Vagina (tissue), 2 donors: ENCODE measurements at regions not wholly inside any gene's neighbourhood (a gene's known extent, or its start where the extent isn't known, plus 50 kb on each side); places are given as distances from the start of the nearest gene placed in this dataset.

Source experiments
- DNase-seq, 2 donors: peaks; one replicate each; pipeline ENCODE4 v3.0.0-alpha.2; 2017; ENCODE audit errors: extremely low spot score in 2 of 2
- H3K27ac ChIP-seq: fragments of 200-600 bp; sonication (generic); one replicate; pipeline ENCODE4 v1.5.1; 2019
- H3K27me3 ChIP-seq: fragments of 200-600 bp; sonication (generic); one replicate; pipeline ENCODE4 v1.5.1; 2019
- H3K36me3 ChIP-seq, 2 donors: fragments of 200-600 bp; sonication (generic); one replicate each; pipeline ENCODE4 v1.5.1; 2017 to 2019
- H3K4me1 ChIP-seq: fragments of 200-600 bp; sonication (generic); one replicate; pipeline ENCODE4 v1.5.1; 2019
- H3K4me3 ChIP-seq, 2 donors: fragments of 200-600 bp; sonication (generic); 1 replicate in 1 of 2; 2 replicates in 1 of 2; pipeline ENCODE4 v1.5.1; 2016 to 2019
- H3K9me3 ChIP-seq: fragments of 200-600 bp; sonication (generic); one replicate; pipeline ENCODE4 v1.5.1; 2019
- CTCF ChIP-seq, 3 experiments: fragments of 450-650 bp in 2 of 3; fragments of 200-600 bp in 1 of 3; sonication (generic) in 1 of 3; IDR thresholded peaks; one replicate each; pipeline ENCODE4 v1.5.1; 2017 to 2019; ENCODE audit warnings: antibody characterized with exemption in 3 of 3, mild to moderate bottlenecking in 2 of 3, moderate library complexity in 2 of 3
- POLR2A ChIP-seq, 2 donors: fragments of 450-650 bp; IDR thresholded peaks; one replicate each; pipeline ENCODE4 v1.6.1; 2017; ENCODE audit warnings: antibody characterized with exemption in 2 of 2, mild to moderate bottlenecking in 2 of 2, moderate library complexity in 2 of 2
- POLR2AphosphoS5 ChIP-seq, 2 donors: sonication (generic); formaldehyde crosslinking; IDR thresholded peaks; one replicate each; pipeline ENCODE4 v1.9.0; 2017; ENCODE audit warnings: antibody characterized with exemption in 2 of 2, mild to moderate bottlenecking in 2 of 2, low read depth in 1 of 2; ENCODE audit not compliant: insufficient read depth in 1 of 2
- intact Hi-C: fragments of 100-400 bp; cut with DNase I; formaldehyde crosslinking; loops from one replicate; pipeline ENCODE4 v1.15.1; 2023

DNA sequence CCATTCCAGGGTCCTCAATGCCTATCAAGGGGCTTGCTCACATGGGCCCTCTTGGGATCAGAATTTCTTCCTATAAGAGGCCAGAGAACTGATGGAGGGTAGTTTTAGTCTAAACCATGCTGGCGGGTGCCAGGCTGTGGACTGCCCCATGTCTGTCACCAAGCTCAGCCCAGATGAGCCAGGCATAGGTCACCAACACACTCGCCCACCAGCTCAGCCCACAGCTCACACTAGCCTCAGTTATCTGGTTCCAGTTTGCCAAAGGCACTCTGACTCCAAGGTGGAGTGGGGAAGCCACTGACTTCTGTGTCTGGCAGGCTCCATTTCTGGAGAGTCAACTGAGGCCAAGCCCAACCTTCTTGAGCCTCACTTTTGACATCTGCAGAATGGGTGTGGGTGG, 50.7 kb upstream of the INSYN1 start:
- DNase-seq = no peak
- Histone ChIP-seq H3K9me3 (no peaks in the 10 kb centered on the region), H3K27ac (no peak overlapping the region), H3K4me1 (peaks cover 28% of the 10 kb centered on the region), H3K36me3 (no peaks in the 10 kb centered on the region), H3K4me3 (no peak overlapping the region), H3K27me3 (no peaks in the 10 kb centered on the region)
- intact Hi-C loops = loop anchor here (5.0 kb wide), 1 partner anchor 1237 kb away; no protein-coding TSS in a partner anchor
- TF ChIP-seq POLR2AphosphoS5 (IDR thresholded peaks at IDR 0.05; ENCODE audit: insufficient read depth in 1 of 2, low read depth in 1 of 2) (no peak), CTCF (IDR thresholded peaks at IDR 0.05) (no peak), POLR2A (IDR thresholded peaks at IDR 0.05) (no peak)

DNA sequence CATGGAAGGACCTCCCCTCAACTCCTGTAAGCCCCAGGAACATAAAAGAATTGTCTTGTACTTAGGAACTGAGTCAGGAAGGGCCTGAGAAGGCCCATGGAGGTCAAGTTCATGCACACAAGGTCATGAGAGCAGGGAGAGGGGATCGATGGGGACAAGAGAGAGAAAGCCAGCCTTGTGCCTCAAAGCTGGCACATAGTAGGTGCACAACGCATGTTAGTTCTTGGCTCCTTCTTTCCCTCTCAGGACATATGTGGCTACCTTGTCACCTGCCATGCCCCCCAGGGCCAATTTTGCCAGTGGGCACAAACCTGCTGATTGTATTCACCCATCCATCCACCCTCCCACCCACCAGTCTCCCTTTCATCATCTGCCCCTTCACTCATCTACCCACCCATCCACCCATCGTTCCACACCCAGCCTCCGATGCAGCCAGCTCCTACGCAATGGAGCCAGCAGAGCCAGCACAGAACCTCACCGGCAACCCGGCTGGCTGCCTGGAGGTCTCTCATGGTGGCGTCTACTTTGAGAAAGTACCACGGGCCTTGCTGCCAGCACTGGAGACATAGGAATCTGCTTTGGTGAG, 52.4 kb upstream of the INSYN1 start:
- Histone ChIP-seq H3K27me3 (no peaks in the 10 kb centered on the region), H3K9me3 (no peaks in the 10 kb centered on the region), H3K36me3 (no peaks in the 10 kb centered on the region), H3K4me1 (peaks cover 18% of the 10 kb centered on the region), H3K27ac (no peak overlapping the region), H3K4me3 (no peak overlapping the region)
- intact Hi-C loops = no loop called here
- no peak for DNase-seq
- TF ChIP-seq CTCF (IDR thresholded peaks at IDR 0.05) = no peak
- no peak for TF ChIP-seq POLR2A (IDR thresholded peaks at IDR 0.05)
- no peak for TF ChIP-seq POLR2AphosphoS5 (IDR thresholded peaks at IDR 0.05; ENCODE audit: insufficient read depth in 1 of 2, low read depth in 1 of 2)

- TF ChIP-seq POLR2A (IDR thresholded peaks at IDR 0.05) (no peak), CTCF (IDR thresholded peaks at IDR 0.05) (no peak), POLR2AphosphoS5 (IDR thresholded peaks at IDR 0.05; ENCODE audit: insufficient read depth in 1 of 2, low read depth in 1 of 2) (no peak)
- Histone ChIP-seq H3K36me3 (no peaks in the 10 kb centered on the region), H3K4me1 (peaks cover 5% of the 10 kb centered on the region), H3K27ac (no peak overlapping the region), H3K4me3 (no peak overlapping the region), H3K9me3 (no peaks in the 10 kb centered on the region), H3K27me3 (no peaks in the 10 kb centered on the region)
- DNase-seq = no peak
- intact Hi-C loops = no loop called here
These were observed 53.7 kb upstream of the INSYN1 start for GRCh38 chr15:73806698-73807483.

GRCh38 chr15:73807865-73808264, 54.7 kb upstream of the INSYN1 start:
- H3K4me3 ChIP-seq = no peak overlapping the region
- H3K4me1 ChIP-seq = no peaks in the 10 kb centered on the region
- H3K9me3 ChIP-seq = no peaks in the 10 kb centered on the region
- H3K36me3 ChIP-seq = no peaks in the 10 kb centered on the region
- TF ChIP-seq POLR2AphosphoS5 (IDR thresholded peaks at IDR 0.05; ENCODE audit: insufficient read depth in 1 of 2, low read depth in 1 of 2) (no peak), POLR2A (IDR thresholded peaks at IDR 0.05) (no peak), CTCF (IDR thresholded peaks at IDR 0.05) (no peak)
- H3K27me3 ChIP-seq = no peaks in the 10 kb centered on the region
- no peak for DNase-seq
- intact Hi-C loops = no loop called here
- no peak overlapping the region for H3K27ac ChIP-seq
